Heart left ventricle (tissue), 16 donors: ENCODE measurements at regions not wholly inside any gene's neighbourhood (a gene's known extent, or its start where the extent isn't known, plus 50 kb on each side); places are given as distances from the start of the nearest gene placed in this dataset.

Experiments used
- ATAC-seq, 4 donors: fragments of 200-7000 bp; cut with Tn5 transposase; one replicate each; pipeline ENCODE4 v1.9.1; 2020 to 2022; ENCODE audit warnings: moderate library complexity in 4 of 4, mild to moderate bottlenecking in 3 of 4, moderate number of reproducible peaks in 1 of 4
- DNase-seq, 5 donors: peaks; one replicate each; pipeline ENCODE4 v3.0.0-alpha.2; 2020
- H3K27ac ChIP-seq, 12 donors: fragments of 200-600 bp; sonication (generic) in 4 of 12; one replicate each; pipeline versions ENCODE4 v1.5.0 to v1.8.0; 2016 to 2022; ENCODE audit warnings: mild to moderate bottlenecking in 2 of 12
- H3K27me3 ChIP-seq, 9 donors: fragments of 200-600 bp; sonication (generic) in 2 of 9; one replicate each; pipeline versions ENCODE4 v1.5.1 to v1.8.0; 2016 to 2022; ENCODE audit warnings: mild to moderate bottlenecking in 3 of 9
- H3K36me3 ChIP-seq, 9 donors: fragments of 200-600 bp; sonication (generic) in 2 of 9; one replicate each; pipeline versions ENCODE4 v1.5.0 to v1.8.0; 2018 to 2022; ENCODE audit warnings: mild to moderate bottlenecking in 2 of 9
- H3K4me1 ChIP-seq, 12 donors: fragments of 200-600 bp; sonication (generic) in 4 of 12; one replicate each; pipeline versions ENCODE4 v1.5.0 to v1.8.0; 2016 to 2022; ENCODE audit warnings: mild to moderate bottlenecking in 3 of 12
- H3K4me3 ChIP-seq, 12 donors: fragments of 200-600 bp; sonication (generic) in 4 of 12; one replicate each; pipeline versions ENCODE4 v1.5.0 to v1.8.0; 2017 to 2022; ENCODE audit warnings: mild to moderate bottlenecking in 9 of 12, moderate library complexity in 4 of 12
- H3K9me3 ChIP-seq, 12 donors: fragments of 200-600 bp; sonication (generic) in 4 of 12; one replicate each; pipeline versions ENCODE4 v1.5.0 to v1.8.0; 2016 to 2022; ENCODE audit warnings: mild to moderate bottlenecking in 1 of 12
- CTCF ChIP-seq, 12 donors: fragments of 200-600 bp; sonication (generic) in 4 of 12; IDR thresholded peaks; one replicate each; pipeline versions ENCODE4 v1.5.0 to v1.8.0; 2018 to 2022; ENCODE audit warnings: antibody characterized with exemption in 12 of 12, mild to moderate bottlenecking in 5 of 12
- POLR2A ChIP-seq, 2 donors: fragments of 450-650 bp; IDR thresholded peaks; one replicate each; pipeline ENCODE4 v1.6.1; 2017; ENCODE audit warnings: antibody characterized with exemption in 2 of 2, mild to moderate bottlenecking in 2 of 2, moderate library complexity in 2 of 2
- WGBS, 4 donors: extraction: QIAGEN DNeasy Blood & Tissue Kit in 2 of 4; methylation state at CpG; one replicate each; pipeline versions ENCODE4 v1.1.5 to v1.1.7; 2013 to 2018; 5-methylcytosine and 5-hydroxymethylcytosine counted together
- intact Hi-C, 10 donors: fragments of 100-400 bp; cut with DNase I; formaldehyde crosslinking; loops; one replicate each; pipeline versions ENCODE4 v1.11.1 to v1.14.2; 2022
- donor health status: ischemic (EF 13 %, LVEDD 7.1; RV severe dilation, severe dysfunction).
- donor health status: healthy with polysubstance abuse.
- donor health status: DM: no; HTN: yes; CAD: no.
- donor health status: DM: no; HTN: no; CAD: no.
- donor health status: ischemic (EF 25% LVEDD 6.9; RV normal size, moderate dysfunction).
- donor health status: ischemic (EF 25% LVEDD 5.7; RV mildly dilated, moderate dysfunction).
- donor health status: healthy.
- donor health status: DM: yes; HTN: yes; CAD: no.
- donor health status: ischemic (EF 35%, LVEDD 5.7; RV mildly dilated, moderate dysfunction).
- donor health status: nonischemic (EF 11% LVEDD 7.7; RV severe dilation, severe dysfunction).
- donor health status: DM: yes; HTN: yes; CAD: no.
- donor health status: PGD.
- donor health status: ischemic (EF 29% LVEDD 5.4; RV normal size, mild dysfunction).
- donor health status: nonischemic (EF 23%, LVEDD 6.1; RV moderate dilation, normal function).

DNA sequence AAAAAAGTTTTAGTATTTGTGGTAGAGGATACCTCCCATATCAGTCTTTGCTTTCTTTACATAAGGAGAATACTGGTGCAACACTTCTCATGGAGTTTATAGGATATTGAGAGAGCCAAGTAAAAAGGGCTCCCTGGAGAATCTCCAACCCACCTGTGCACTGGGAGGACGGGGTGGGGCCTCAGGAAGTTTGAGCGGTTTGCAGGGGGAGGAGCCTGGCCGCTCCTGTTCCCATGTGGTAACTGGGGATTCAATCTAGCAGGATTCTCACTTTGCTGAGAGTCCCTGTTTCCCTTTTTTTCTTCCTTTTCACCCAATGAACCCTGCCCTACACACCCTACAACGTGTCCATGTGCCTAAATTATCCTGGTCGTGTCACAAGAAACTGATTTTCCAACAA is 82.8 kb downstream of the APTX start:
- intact Hi-C loops, result loop anchor here in 2 of 10 donors (10.0 kb wide), 2 partner anchors 54 to 84 kb away; no protein-coding TSS in a partner anchor
- Histone ChIP-seq H3K27me3 (peaks cover 0 to 2% (median 0%) of the 10 kb centered on the region in 9 donors), H3K4me3 (no peak overlapping the region), H3K36me3 (no peaks in the 10 kb centered on the region), H3K27ac (no peak overlapping the region), H3K4me1 (no peaks in the 10 kb centered on the region), H3K9me3 (peaks cover 0 to 16% (median 6%) of the 10 kb centered on the region in 12 donors)
- ATAC-seq, result no peak
- TF ChIP-seq POLR2A (IDR thresholded peaks at IDR 0.05) (no peak), CTCF (IDR thresholded peaks at IDR 0.05) (no peak)
- WGBS, 4 donors, result 37 to 47% (median 41%) methylated on average over 5 of the region's 5 CpGs
- DNase-seq, result no peak
